ENCODE measurements at regions not wholly inside any gene's neighbourhood (a gene's known extent, or its start where the extent isn't known, plus 50 kb on each side); places are given as distances from the start of the nearest gene placed in this dataset.

DNA sequence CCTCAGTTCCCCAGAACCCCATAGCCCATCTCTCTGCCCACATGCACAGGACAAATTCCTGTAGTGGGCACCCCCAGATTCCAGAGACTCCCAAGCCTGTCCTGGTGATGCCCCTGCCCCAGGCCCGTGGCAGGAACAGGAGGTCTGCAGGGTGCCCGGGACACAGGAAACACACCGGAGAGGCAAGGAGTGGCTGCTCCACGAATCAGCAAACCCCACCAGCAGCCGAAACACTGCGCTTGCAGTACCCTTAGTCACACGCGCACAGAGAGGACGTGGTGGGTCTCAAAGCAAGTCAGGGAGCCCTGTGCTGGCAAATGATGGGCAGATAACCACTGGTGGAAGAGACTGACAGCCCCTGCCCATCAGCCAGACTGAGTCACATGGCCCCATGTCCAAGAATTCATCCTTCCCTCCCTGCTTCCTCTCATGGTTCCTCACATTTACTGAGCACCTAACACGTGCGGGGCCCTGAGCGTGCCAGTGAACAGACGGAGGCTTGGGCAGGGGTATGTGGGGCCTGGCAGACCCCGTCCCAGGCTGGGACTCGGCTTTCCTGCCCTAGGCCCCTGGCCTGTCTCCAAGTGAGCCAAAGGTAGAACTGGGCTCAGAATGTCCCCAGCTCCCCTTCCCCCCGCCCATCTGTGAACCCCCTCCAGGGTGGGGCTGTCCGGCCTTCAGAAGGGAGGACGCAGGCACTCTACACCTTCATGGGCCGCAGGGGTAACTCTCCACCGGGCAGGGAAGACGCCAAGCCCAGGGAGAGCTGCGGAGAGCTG is 130.4 kb upstream of the IQSEC1 start:
- WGBS, 2 experiments (ENCODE audit: extremely low coverage in 2 of 2, insufficient read length in 1 of 2) = 44% methylated on average over 4 of the region's 22 CpGs; no CpG with 5 or more reads in 1 of the 2 experiments
- BruUV-seq (replicated peaks) = no TSS peak
- Histone ChIP-seq H4K20me1 (ENCODE audit: insufficient read depth, low read length) (no peaks in the 10 kb centered on the region; the same call in 1 of the 2 replicates), H3K9me3 (ENCODE audit: control insufficient read depth, insufficient read depth, low read length) (no peaks in the 10 kb centered on the region), H3K23ac (ENCODE audit: low read depth, low read length) (no peak overlapping the region), H3K14ac (replicated peaks; ENCODE audit: low read depth, low read length) (no peak overlapping the region), H2AFZ (replicated peaks; ENCODE audit: low read length, poor library complexity) (no peak overlapping the region), H3K27me3 (ENCODE audit: control insufficient read depth, insufficient read depth, low read length) (peaks cover 18% of the 10 kb centered on the region), H3K27ac (ENCODE audit: insufficient read depth, low read length) (no peak overlapping the region), H4K8ac (ENCODE audit: low read depth in 2 of 2, low read length in 2 of 2) (no peak overlapping the region), H3K4me1 (ENCODE audit: control insufficient read depth, insufficient read depth, low read length) (no peaks in the 10 kb centered on the region), H3K18ac (ENCODE audit: low read depth, low read length) (no peak overlapping the region), H3K9ac (ENCODE audit: low read depth, low read length) (no peak overlapping the region), H3K4me3 (ENCODE audit: insufficient read depth, low read depth, low read length) (no peak overlapping the region), H2AK5ac (ENCODE audit: low read depth, low read length) (no peak overlapping the region), H3K4me2 (ENCODE audit: low read depth, low read length) (no peak overlapping the region), H3K9me1 (ENCODE audit: insufficient read depth, low read length) (no peaks in the 10 kb centered on the region), H2AK9ac (replicated peaks; ENCODE audit: low read depth, low read length, poor library complexity) (no peak overlapping the region), H3K79me1 (ENCODE audit: low read depth in 1 of 2, low read length in 2 of 2) (no peaks in the 10 kb centered on the region), H3K4ac (ENCODE audit: low read depth, low read length) (no peak overlapping the region), H3K56ac (ENCODE audit: extremely low read depth, insufficient read depth, low read length) (no peak overlapping the region), H2BK15ac (ENCODE audit: low read depth, low read length) (no peak overlapping the region), H4K5ac (ENCODE audit: low read depth, low read length) (no peak overlapping the region), H4K91ac (ENCODE audit: insufficient read depth, low read depth, low read length) (no peak overlapping the region), H2BK20ac (ENCODE audit: low read depth, low read length) (no peak overlapping the region), H3K36me3 (ENCODE audit: control insufficient read depth, insufficient read depth, low read length) (no peaks in the 10 kb centered on the region), H2BK5ac (ENCODE audit: low read depth, low read length, poor library complexity, severe bottlenecking) (no peak overlapping the region), H2BK120ac (ENCODE audit: low read depth, low read length) (no peak overlapping the region)
- intact Hi-C loops (cut with micrococcal nuclease) = no loop called here
- in situ Hi-C loops (cut with MboI; ENCODE audit: low sequenced_read_pairs) = no loop called here
- TF ChIP-seq ELK1 (IDR thresholded peaks at IDR 0.05; ENCODE audit: borderline replicate concordance, low read depth, low read length) = no peak
- TF ChIP-seq, protein P1, sequence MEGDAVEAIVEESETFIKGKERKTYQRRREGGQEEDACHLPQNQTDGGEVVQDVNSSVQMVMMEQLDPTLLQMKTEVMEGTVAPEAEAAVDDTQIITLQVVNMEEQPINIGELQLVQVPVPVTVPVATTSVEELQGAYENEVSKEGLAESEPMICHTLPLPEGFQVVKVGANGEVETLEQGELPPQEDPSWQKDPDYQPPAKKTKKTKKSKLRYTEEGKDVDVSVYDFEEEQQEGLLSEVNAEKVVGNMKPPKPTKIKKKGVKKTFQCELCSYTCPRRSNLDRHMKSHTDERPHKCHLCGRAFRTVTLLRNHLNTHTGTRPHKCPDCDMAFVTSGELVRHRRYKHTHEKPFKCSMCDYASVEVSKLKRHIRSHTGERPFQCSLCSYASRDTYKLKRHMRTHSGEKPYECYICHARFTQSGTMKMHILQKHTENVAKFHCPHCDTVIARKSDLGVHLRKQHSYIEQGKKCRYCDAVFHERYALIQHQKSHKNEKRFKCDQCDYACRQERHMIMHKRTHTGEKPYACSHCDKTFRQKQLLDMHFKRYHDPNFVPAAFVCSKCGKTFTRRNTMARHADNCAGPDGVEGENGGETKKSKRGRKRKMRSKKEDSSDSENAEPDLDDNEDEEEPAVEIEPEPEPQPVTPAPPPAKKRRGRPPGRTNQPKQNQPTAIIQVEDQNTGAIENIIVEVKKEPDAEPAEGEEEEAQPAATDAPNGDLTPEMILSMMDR (conservative IDR thresholded peaks at IDR 0.05; ENCODE audit: low read depth, low read length) = no peak
- TF ChIP-seq RAD21 (IDR thresholded peaks at IDR 0.05; ENCODE audit: low read length) = no peak
- no peak for TF ChIP-seq POLR2A (IDR thresholded peaks at IDR 0.05; ENCODE audit: low read depth, low read length)
- no peak for TF ChIP-seq RCOR1 (IDR thresholded peaks at IDR 0.05; ENCODE audit: insufficient replicate concordance, low read length)
- no peak for TF ChIP-seq FOS (IDR thresholded peaks at IDR 0.05; ENCODE audit: low read depth, low read length)
- no peak for TF ChIP-seq SMC3 (IDR thresholded peaks at IDR 0.05; ENCODE audit: low read depth, low read length)
- no peak for TF ChIP-seq MAFK (IDR thresholded peaks at IDR 0.05; ENCODE audit: low read depth, low read length)
- no peak for TF ChIP-seq MXI1 (IDR thresholded peaks at IDR 0.05; ENCODE audit: borderline replicate concordance, low read depth, low read length)
- TF ChIP-seq MAZ (IDR thresholded peaks at IDR 0.05; ENCODE audit: borderline replicate concordance, low read depth, low read length) = no peak
- POLR2A ChIA-PET (ENCODE audit: unreplicated experiment) = no interaction called here
- ATAC-seq (ENCODE audit: low read depth) = no peak
- CTCF ChIA-PET = no interaction called here
- dilution Hi-C loops (cut with HindIII; ENCODE audit: low sequenced_read_pairs, unreplicated experiment) = no loop called here
- DNase-seq = no peak
